ENCODE measurements at regions not wholly inside any gene's neighbourhood (a gene's known extent, or its start where the extent isn't known, plus 50 kb on each side); places are given as distances from the start of the nearest gene placed in this dataset.
A peak's percentile ranks its signal among the peaks of the same experiment; 100 is the strongest.

DNA sequence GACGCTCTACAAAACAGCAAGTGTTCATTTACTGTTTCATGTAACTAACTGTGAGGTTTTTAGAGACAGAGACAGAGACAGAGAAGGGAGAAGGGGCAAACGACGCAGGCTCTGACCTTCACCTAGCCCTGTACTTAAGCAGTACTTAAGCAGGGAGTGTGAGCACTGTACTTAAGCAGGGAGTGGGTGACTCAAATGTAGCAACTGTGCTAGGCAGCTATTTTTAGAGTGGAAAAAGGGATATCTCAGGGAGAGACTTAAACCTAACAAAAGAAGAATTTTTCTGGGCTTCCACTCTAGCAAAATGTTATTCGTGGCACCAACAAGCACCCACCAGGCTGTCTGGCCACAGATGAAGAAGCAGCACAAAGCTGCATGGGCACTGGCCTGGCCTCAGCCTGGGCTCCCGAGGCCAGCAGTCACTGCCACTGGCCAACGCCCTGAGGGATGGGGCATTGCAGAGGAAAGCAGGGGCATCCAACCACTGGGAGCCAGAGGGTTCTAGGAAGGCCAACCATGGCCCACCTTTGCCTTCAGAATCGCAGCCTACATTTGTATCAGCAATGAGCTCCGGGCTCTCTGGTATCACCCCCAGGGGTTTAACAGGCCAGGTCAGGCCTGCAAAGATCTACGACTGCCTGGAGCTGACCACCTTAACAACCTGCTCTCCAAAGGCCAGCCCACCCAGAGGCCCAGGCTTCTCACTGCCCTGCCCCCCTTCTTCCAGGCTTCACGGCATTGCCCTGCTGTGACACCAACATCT, 154.3 kb downstream of the TTC32 start:
- no peak for DNase-seq

DNA sequence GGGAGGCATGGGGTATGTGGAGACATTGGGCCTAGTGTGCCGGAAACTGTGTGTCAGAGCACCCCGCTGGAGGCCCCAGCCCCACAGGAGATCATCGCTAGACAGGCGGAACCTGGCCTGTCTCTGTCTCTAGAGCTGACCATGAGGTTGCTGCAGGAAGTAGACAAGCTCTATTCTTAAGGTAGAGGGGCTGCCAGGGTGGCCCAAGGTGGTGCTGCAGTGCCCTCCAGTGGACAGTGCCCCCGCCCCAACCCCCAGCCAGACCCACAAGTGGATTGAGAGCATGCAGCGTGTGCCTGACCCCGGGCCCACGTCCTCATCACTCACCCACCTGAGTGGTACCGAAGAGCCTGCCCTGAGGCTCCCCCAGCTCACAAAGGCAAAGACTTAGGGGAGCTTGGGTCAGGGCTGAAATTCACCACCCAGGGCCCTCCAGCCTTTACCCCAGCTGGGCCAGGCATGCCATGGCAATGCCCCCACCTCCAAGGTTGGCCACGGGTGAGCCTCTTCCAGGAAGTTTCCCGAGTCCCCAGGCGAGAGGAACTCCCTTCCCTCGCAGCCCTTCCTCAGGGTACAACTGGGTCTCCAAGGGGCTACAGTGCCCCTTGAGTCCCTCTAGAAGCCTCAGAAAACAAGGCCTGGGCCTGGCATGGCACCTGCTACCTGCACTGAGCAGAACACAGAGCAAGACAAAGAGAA, 155.0 kb downstream of the TTC32 start:
- peak in 1 of 14 donors; percentile 4 for DNase-seq

DNA sequence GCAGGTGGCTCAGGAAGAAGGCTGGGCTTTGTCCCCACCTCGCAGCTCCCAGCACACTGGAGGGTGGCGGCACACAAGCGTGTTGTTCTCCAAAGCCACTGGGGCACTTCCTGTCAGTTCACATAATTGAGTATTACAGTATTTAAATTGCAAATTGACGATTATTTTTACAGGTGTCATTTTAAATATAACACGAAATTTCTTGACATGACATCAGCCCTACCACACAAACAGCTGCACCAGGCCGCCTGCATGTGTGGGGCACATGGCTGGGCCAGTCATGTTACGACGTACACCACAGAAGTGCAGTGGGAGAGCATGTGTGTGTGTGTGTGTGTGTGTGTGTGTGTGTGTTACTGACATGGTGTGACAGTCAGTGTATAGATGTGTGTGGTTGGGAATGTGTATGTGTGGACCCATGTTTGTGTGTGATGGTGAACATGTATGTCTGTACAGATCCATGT, 155.6 kb downstream of the TTC32 start:
- no peak for DNase-seq

DNA sequence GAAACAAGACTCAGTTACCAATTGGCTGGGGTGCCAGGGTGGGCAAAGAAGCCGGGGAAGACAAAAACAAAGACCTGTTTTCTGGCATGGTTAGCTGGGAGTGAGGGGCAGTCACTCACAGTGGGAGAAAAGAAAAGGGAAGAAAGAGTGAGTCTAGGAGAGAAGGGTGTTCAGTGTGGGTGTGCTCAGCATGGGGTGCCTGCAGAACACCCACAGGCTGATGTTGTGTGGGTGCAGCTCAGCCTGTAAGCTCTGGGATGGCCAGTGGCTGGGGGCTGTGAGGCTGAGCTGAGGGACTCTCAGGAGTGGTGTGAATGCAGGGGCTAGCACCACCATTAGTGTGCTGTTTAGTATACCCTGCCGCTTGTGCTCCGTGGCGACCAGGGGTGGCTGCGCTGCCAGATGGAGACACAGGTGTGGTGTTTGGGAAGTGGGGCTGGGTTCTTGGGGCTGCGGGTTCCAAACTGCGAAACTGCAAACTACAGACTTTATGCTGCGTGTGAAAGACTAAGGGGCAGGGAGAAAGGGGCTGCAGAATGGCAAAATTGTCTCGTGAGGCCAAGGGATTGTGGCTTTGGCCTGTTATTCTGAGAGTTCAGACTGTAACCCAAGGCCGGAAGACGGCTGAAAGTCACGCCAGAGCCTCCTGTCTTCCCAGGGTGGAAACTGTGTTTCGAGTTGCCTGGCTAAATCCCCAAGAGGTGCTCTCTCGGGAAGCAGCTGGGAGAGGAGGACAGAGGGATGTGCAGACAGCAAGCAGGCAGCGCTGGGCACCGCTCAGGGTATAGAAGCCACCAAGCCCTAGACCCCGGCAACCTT, 156.3 kb downstream of the TTC32 start:
- no peak for DNase-seq

DNA sequence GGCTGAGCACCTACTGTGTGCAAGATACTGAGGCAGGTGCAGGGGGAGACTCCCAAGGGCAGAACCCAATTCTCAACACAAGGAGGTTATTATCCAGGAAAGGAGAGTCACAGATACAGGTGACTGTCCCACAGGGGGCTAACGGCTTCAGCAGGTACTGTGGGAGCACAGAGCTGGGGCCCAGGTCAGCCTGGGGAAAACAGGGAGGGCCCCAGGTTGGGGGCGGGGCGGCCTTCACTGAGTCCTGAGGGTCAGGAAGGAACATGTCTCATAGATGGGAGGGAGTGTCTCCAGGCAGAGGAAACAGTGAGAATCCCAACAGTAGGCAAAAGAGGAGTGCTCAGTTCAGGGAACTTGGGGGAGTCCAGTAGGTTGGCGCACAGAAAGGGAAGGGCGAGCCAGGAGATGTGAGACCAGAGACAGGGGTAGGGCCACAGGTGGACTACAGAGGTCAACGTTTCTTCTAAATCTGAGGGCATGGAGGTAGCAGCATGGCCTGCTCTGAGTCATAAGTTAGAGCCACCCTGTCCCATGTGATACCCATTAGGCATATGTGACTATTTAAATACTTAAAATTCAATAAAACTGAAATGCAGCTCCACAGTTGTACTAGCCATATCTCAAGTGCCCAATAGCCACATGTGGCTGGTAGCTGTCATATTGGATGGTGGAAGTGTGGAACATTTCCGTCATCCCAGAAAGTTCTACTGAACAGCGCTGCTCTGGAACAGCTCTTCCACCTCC, 157.2 kb downstream of the TTC32 start:
- no peak for DNase-seq

DNA sequence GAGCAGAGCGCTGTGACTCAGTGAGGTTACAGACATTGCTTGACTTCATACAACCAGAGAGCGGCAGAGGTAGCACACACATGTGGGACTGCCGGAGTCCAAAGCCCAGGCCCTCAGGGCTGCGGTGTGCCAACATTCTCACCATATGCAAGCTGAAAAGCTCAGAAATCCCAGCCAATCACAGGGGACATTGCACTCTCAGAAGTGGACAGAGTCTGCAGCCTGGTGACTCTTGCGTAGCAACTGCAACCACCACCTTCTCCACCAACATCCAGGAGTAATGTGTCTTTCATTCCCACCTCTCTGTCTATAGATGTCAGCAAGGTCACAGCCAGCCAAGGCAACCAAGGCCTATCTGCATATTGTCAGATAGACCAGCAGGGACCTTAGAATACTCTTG, 158.1 kb downstream of the TTC32 start:
- DNase-seq = no peak

DNA sequence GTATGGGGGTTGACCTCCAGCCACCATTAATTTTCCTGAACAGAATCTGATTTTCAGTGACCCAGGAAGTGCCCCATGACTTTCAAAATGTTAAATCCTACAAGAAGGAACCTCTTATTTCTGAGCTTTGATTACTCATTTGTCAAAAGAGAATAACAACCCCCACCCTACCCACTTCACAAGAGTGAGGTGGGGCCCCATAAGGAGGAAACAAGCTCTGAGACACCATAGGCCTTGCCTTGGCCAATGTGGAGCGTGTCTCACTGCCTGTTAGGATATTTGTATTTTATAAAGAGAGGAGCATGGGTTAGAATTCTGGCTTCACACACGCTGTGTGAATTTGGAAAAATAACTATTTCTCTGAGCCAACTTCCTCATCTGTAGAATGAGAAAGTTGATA, 158.9 kb downstream of the TTC32 start:
- no peak for DNase-seq

DNA sequence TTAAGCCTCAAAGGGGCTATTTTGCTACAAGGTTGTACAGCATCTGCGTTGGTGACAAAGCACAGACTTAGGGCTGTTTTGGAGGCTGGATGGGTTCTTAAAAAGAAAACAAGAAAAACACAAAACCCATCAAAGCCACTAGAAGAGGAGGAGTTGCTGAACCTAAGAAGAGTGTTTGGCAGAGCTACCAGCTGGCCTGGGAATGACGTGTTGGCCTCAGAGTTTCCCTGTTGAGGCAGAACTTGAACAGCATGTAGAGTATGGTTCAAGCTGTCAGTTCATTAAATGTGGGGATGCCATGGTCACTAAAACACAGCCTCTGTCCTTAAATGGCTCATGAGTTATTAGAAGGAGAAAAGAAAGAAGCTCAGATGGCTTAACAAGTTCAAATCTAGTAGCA, 162.5 kb downstream of the TTC32 start:
- DNase-seq = no peak

DNA sequence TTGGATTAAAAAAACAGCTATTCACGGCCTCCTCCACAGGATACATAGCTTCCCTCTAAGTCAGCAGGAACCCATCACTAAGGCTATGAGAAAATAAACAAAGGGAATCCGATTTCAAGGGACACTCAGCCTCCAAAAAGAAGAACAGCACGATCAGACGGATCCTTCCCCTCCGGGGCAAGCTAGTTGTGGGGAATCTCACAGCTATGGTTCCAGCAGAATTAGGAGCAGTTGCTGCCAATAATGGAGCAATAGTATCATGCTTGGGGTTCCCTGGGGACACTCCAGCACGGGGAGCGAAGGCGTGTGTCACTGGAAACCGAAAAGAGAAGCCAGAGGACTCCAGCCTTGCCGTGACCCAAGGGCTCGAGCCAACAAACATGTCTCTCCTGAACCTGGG, 163.1 kb downstream of the TTC32 start:
- DNase-seq = no peak

DNA sequence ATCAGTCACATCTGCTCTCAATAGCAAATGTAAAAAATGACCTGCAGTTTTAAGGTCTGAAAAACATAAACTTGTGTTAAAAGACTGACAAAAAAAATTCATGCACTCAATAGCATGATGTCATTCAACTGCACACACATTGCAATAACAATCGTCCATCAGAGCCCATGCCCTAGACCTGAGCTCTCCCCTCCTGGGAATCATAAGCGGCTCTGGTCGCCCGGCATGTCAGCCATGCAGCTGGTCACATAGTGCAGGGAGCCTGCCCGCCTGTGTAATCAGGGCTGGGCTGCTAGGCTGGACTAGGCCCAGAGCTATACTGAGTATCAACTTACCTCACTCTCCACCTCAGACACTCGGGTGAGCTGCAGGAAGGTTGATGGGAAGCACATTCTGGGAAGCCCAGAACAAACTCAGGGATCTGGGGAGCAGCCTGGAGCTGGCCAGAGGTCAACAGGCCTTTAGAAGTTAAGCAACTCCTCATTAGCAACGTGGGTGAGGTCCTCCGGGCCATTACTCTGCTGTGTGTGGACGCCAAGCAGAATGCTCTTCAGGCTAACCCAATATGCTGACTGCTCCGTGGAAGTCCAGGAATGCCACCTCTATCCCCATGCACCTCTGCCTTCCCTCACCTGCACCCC, 165.5 kb downstream of the TTC32 start:
- no peak for DNase-seq

DNA sequence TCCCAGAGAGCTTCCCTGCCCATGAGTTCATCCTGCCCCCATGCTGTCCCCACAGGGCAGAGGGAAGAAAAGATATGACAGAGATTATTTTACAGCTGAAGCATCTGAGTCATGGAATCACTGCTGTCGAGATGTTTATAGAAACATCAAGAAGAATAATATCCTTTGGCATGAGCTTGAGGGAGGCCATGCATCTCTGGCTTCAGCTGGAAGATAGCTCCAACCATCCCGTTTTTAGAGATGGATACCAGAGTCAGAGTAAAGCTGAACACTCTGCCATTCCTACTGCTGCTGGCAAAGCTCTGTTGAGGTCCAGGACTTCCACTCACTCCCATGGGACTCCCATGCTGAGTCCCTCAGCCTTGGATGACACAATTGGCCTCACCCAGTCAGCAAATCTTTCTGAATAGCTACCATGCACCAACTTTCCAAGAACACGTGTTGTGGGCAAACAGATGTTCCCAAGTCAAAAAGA, 167.8 kb downstream of the TTC32 start:
- no peak for DNase-seq

DNA sequence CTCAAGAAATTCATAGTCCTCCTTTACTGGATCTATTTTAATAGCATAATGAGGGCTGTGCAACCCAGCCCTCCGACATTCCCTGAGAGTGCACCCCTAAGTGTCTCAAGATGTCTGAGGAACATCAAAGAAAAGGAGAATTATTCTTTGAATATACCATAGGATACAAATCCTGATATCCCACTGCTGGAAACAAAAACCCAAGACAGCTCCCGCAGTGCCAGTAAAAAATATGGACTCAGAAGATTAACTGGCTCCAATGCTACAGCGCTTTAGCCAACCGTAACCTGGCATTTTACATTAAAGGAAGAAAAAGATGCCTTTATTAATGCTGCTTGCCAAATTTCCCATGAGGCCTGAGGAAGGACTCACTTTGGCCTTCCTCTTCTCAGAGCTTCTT, 168.4 kb downstream of the TTC32 start:
- no peak for DNase-seq

DNA sequence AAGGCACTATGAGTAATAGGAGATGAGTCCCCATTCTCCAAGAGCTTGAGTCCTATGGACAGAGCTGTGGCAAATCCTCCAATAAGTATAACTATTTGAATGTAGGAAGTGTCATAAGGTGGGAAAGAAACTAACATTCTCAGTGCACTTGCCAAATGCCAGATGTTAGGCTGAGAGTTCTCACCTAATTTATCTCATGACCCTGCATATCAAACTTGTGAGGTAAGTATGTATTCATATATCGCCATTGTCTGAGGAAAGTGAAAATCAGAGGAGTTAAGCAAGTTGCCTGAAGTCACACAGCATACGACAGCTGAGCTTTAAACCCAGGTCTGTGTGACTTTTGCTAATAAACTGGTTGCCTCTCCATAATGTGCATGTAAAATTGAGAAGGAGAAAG, 169.5 kb downstream of the TTC32 start:
- no peak for DNase-seq

DNA sequence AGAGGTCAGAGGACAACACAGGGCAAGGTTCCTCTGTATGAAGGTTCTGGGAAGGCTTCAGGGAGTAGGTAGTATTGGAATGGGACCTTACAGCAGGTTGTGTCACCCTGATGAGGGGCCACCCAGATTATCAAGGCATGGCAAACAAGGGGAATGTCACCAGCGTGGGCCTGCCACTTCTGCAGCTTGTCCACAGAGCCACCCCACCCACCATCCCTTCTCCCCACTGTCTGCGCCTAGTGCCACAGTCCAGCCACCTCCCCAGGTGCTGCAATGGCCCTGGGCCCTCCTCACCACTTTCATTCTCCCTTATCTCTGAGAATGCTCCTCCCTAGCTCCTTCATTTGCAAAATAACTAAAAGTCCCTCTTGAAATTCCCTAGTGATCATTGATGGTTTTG, 170.3 kb downstream of the TTC32 start:
- no peak for DNase-seq

DNA sequence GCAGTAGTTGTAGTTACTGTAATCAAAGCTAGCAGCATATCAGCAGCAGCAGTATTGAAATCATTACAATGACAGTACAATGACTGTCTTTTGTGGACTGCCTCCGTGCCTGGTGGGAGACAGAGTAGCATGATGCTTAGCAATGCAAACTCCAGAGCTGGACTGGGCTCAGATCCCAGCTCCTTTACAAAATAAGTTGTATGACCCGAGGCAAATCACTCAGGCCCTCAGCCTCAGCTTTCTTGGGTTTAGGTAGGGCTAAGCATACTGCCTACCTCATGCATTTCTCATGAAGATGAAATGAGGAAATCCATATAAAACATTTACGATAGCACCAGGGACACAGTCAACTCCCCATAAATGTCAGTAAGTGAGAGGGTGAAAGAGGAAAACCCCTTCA, 170.7 kb downstream of the TTC32 start:
- no peak for DNase-seq

DNA sequence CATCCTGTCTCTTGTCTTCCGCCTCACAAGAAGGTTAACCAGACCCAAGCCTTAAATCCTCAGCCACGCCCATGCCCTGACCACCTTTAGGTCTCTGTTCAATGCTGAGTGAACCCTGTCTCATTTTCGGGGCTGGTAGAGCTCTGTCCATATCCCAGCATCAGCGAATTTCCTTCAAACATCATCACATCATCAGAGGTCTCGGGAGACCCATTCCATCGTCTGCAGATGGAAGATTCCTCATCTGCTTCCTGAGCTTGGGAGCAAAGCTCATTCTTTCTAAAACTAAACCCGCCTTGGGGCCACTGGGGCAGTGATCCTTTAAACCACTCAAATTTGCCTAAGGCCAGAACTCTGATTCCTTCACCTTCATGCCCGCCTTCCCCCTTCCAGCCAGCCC, 173.7 kb downstream of the TTC32 start:
- DNase-seq = no peak

DNA sequence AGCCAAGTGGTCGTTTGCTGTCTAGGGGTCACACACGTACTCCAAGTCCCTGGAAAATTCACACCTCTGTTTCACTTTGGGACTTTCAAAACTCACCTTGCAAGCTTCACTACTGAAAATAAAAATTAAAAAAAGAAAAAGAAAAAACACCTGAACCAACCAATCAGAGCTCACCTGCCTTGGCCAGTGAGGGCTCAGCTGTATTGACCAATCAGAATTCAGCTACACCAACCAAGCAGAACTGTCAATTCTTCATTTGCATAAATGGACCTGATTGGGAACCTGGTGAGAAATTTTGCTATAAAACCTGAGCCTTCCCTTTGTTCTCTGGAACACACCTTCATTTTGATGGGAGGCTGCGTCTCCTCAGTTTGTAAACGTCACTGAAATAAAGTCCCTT, 176.4 kb downstream of the TTC32 start:
- DNase-seq = no peak

DNA sequence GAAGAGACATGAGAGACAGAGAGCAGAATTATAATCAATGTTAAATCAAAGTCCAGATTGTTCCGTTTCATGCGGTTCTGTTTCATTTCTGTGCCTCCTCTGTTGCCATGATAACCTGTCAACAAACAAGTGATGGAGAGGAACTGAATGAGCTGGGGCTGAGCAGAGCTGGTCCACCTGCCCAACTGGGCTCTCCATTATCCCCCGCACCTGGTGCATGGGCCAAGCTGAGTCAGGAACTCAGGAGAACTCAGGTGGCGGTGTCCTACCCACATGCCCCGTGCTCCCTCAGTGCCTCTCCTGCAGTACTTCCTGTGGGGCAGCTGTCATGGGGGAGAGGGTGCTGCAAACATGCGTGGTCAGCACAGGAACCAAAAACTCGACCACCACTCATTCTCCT, 178.8 kb downstream of the TTC32 start:
- no peak for DNase-seq

DNA sequence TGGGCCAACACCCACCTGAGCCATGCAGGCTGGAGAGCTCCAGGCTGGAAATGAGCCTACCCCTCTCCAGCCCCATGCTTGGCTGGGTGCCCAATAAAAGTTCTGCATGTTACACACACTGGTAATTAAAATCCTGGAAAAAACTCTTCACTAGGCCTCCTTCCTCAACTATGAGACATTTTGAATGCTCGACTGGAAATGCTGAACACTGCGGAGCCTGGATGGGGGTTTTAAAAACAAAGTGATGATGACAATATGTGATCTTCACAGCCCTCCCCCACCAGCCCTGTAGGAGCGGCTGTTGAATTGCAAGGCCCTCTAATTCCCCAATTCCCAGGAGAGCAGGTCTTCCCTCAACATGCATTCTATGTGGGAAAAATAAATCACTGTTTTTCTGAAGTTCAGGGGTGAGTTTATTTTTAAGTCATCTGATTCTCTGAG, 179.2 kb downstream of the TTC32 start:
- no peak for DNase-seq

DNA sequence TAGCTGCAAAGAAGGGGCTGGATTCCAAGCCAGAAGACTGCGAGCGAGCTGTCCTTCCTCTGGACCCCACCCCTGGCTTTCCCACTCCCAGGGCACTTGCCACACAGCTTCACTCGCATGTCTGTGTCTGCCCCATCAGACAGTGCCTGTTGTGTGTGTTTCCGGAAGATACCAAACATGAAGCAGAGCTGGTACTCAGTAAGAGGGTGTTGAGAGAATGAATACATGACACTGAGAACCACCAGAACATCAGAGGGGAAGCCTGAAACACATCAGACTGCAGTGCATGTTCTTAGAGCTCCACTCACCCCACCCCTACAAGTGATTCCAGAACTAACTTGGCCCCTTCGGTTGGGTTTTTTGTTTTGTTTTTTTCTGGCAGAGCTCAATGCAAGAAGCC, 181.5 kb downstream of the TTC32 start:
- DNase-seq = no peak

DNA sequence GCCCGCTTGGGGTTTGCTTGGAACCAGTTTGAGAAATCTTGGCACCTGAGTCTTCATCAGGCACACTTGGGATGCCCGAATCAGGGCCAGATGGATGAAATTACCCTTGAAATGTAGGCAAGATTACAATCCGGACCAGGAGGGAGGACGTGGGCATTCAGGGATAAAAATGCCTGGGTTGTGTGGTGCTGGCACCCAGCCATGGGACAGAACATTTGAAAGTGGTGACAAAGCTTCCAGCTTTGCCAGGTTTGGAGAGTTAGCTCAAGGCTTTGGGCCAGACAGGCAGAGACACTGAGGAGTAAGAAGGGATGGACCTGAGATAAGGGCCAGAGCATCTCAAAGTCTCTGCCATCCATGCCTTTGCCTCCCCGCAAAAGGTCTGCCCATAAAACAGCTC, 182.2 kb downstream of the TTC32 start:
- no peak for DNase-seq

DNA sequence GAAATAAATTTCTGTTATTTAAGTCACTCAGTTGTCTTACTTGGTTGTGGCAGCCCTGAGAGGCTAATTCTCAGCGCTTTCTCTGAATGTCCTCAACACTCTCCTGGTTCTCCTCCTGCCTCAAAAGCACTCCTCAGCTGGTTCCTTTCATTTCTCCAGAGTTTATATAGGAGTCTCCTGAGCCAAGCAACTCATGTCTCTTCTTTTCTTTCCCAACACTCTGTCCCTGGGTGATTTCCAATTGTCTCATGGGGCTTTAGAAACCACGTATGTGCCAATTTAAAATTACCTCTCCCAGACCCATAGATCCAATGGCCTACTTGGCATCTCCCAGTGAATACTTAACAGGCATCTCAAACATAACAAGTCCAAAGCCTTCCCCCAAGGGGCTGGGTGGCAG, 184.3 kb downstream of the TTC32 start:
- no peak for DNase-seq

Measured in C1 segment of cervical spinal cord (tissue), 14 donors.